ENCODE measurements at regions not wholly inside any gene's neighbourhood (a gene's known extent, or its start where the extent isn't known, plus 50 kb on each side); places are given as distances from the start of the nearest gene placed in this dataset.

DNA sequence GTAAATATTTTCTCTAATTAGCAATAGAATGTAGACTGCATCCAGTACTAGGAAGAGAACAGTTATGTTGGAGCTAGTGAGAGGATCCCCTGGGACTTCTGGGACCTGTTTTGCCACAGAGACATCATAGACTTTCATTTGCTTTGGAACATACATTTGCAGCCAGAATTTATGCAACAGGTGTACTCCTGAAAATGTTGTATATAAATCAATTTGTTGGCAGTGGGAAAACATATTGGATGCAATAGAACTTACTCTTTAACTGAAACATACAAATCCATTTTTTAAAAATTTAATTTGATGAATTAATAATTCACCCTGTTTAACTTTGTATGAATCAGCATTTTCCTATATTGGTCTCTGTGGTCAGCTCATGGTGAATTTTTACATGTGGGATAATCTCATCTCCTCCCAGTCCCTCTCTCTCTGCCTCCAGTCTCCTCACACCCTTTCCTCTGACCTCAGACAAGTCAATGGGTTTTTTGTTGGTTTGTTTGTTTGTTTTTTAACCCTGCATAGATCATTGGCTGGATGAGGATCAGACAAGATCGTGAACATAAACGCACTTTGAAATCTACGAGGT, 263.0 kb downstream of the LPIN1 start:
- ChIA-PET RAD21 (ENCODE audit: low non-redundant PET in 1 of 2, low total read pairs in 2 of 2, uncharacterized antibody in 2 of 2, unreplicated experiment in 2 of 2) (no interaction called here), CTCF (no interaction called here), POLR2A (no interaction called here)
- Histone ChIP-seq H3K36me3 (ENCODE audit: control insufficient read depth in 1 of 2, insufficient read depth in 2 of 2, low read length in 2 of 2) (no peaks in the 10 kb centered on the region), H3K4me2 (ENCODE audit: low read length) (no peak overlapping the region), H3K9me3 (ENCODE audit: control insufficient read depth in 1 of 2, insufficient read depth in 1 of 2, low read depth in 1 of 2, low read length in 2 of 2) (no peaks in the 10 kb centered on the region), H3K9ac (ENCODE audit: low read length) (no peak overlapping the region), H4K20me1 (ENCODE audit: insufficient read depth) (no peaks in the 10 kb centered on the region), H3K27me3 (ENCODE audit: insufficient read depth, low read length) (no peaks in the 10 kb centered on the region), H3K4me1 (ENCODE audit: control insufficient read depth in 1 of 2, insufficient read depth in 2 of 2, low read length in 2 of 2) (peaks cover 6 to 11% of the 10 kb centered on the region in 2 experiments; a peak in 3 of 4 replicates), H3K79me2 (ENCODE audit: insufficient read depth, low read length) (no peaks in the 10 kb centered on the region), H3K4me3 (replicated peaks in 1 of 2; ENCODE audit: low read depth in 1 of 2, low read length in 2 of 2) (no peak overlapping the region), H3K9me2 (ENCODE audit: insufficient read depth) (no peaks in the 10 kb centered on the region), H3K27ac (ENCODE audit: low read depth, low read length) (no peak overlapping the region), H2AFZ (ENCODE audit: low read depth, low read length, poor library complexity, severe bottlenecking) (no peak overlapping the region)
- no peak for DNase-seq (ENCODE audit: low read depth, low spot score)
- no TSS peak for BruUV-seq (replicated peaks)
- intact Hi-C loops (cut with micrococcal nuclease) = no loop called here
- TF ChIP-seq EGR1 (IDR thresholded peaks at IDR 0.05; ENCODE audit: low read depth) (no peak), ZFX (IDR thresholded peaks at IDR 0.05) (no peak), RAD21 (IDR thresholded peaks at IDR 0.05; ENCODE audit: low read depth) (no peak), ZNF274 (IDR thresholded peaks at IDR 0.05; ENCODE audit: low read depth, low read length) (no peak), ELF1 (IDR thresholded peaks at IDR 0.05; ENCODE audit: borderline replicate concordance, low read depth) (no peak), SRF (IDR thresholded peaks at IDR 0.05; ENCODE audit: low read depth) (no peak), JUND (IDR thresholded peaks at IDR 0.05) (no peak), FOSL1 (IDR thresholded peaks at IDR 0.05; ENCODE audit: low read depth) (no peak), TCF7L2 (IDR thresholded peaks at IDR 0.05; ENCODE audit: borderline replicate concordance, extremely low read depth, insufficient read depth, insufficient read length) (no peak), CBX3 (IDR thresholded peaks at IDR 0.05; ENCODE audit: low read depth) (no peak), SP1 (IDR thresholded peaks at IDR 0.05; ENCODE audit: low read depth) (no peak), POLR2AphosphoS5 (IDR thresholded peaks at IDR 0.05; ENCODE audit: low read depth, low read length) (no peak), YY1 (IDR thresholded peaks at IDR 0.05; ENCODE audit: extremely low read depth, insufficient replicate concordance, low read depth, low read length) (no peak), SIN3A (IDR thresholded peaks at IDR 0.05; ENCODE audit: low read depth) (no peak)
- TF ChIP-seq, protein P1, sequence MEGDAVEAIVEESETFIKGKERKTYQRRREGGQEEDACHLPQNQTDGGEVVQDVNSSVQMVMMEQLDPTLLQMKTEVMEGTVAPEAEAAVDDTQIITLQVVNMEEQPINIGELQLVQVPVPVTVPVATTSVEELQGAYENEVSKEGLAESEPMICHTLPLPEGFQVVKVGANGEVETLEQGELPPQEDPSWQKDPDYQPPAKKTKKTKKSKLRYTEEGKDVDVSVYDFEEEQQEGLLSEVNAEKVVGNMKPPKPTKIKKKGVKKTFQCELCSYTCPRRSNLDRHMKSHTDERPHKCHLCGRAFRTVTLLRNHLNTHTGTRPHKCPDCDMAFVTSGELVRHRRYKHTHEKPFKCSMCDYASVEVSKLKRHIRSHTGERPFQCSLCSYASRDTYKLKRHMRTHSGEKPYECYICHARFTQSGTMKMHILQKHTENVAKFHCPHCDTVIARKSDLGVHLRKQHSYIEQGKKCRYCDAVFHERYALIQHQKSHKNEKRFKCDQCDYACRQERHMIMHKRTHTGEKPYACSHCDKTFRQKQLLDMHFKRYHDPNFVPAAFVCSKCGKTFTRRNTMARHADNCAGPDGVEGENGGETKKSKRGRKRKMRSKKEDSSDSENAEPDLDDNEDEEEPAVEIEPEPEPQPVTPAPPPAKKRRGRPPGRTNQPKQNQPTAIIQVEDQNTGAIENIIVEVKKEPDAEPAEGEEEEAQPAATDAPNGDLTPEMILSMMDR (IDR thresholded peaks at IDR 0.05 in 2 of 3, conservative IDR thresholded peaks at IDR 0.05 in 1 of 3; ENCODE audit: borderline replicate concordance in 1 of 3, insufficient read depth in 1 of 3, low read depth in 2 of 3, low read length in 2 of 3) = no peak
- TF ChIP-seq, protein P2, sequence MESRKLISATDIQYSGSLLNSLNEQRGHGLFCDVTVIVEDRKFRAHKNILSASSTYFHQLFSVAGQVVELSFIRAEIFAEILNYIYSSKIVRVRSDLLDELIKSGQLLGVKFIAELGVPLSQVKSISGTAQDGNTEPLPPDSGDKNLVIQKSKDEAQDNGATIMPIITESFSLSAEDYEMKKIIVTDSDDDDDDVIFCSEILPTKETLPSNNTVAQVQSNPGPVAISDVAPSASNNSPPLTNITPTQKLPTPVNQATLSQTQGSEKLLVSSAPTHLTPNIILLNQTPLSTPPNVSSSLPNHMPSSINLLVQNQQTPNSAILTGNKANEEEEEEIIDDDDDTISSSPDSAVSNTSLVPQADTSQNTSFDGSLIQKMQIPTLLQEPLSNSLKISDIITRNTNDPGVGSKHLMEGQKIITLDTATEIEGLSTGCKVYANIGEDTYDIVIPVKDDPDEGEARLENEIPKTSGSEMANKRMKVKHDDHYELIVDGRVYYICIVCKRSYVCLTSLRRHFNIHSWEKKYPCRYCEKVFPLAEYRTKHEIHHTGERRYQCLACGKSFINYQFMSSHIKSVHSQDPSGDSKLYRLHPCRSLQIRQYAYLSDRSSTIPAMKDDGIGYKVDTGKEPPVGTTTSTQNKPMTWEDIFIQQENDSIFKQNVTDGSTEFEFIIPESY (IDR thresholded peaks at IDR 0.05; ENCODE audit: extremely low read depth, insufficient replicate concordance, low read length) = no peak
- TF ChIP-seq, protein P3, sequence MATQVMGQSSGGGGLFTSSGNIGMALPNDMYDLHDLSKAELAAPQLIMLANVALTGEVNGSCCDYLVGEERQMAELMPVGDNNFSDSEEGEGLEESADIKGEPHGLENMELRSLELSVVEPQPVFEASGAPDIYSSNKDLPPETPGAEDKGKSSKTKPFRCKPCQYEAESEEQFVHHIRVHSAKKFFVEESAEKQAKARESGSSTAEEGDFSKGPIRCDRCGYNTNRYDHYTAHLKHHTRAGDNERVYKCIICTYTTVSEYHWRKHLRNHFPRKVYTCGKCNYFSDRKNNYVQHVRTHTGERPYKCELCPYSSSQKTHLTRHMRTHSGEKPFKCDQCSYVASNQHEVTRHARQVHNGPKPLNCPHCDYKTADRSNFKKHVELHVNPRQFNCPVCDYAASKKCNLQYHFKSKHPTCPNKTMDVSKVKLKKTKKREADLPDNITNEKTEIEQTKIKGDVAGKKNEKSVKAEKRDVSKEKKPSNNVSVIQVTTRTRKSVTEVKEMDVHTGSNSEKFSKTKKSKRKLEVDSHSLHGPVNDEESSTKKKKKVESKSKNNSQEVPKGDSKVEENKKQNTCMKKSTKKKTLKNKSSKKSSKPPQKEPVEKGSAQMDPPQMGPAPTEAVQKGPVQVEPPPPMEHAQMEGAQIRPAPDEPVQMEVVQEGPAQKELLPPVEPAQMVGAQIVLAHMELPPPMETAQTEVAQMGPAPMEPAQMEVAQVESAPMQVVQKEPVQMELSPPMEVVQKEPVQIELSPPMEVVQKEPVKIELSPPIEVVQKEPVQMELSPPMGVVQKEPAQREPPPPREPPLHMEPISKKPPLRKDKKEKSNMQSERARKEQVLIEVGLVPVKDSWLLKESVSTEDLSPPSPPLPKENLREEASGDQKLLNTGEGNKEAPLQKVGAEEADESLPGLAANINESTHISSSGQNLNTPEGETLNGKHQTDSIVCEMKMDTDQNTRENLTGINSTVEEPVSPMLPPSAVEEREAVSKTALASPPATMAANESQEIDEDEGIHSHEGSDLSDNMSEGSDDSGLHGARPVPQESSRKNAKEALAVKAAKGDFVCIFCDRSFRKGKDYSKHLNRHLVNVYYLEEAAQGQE (IDR thresholded peaks at IDR 0.05; ENCODE audit: low read depth) = no peak
- TF ChIP-seq, protein P4, sequence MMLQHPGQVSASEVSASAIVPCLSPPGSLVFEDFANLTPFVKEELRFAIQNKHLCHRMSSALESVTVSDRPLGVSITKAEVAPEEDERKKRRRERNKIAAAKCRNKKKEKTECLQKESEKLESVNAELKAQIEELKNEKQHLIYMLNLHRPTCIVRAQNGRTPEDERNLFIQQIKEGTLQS (IDR thresholded peaks at IDR 0.05) = no peak
- no peak for ATAC-seq
